MM.1S (cell line): ENCODE measurements at regions not wholly inside any gene's neighbourhood (a gene's known extent, or its start where the extent isn't known, plus 50 kb on each side); places are given as distances from the start of the nearest gene placed in this dataset.

ENCODE experiments used
- EZH2 ChIP-seq: fragments of 300-600 bp; sonication (generic); optimal IDR thresholded peaks from 2 replicates; pipeline ENCODE3; 2017; ENCODE audit warnings: low read depth, mild to moderate bottlenecking, antibody characterized with exemption, low read length, mixed read lengths
- TF ChIP-seq, protein P1 (sequence below): fragments of 300-600 bp; sonication (generic); IDR thresholded peaks from 2 replicates; pipeline ENCODE4 v1.5.1; 2016; ENCODE audit warnings: antibody characterized with exemption, low read length, mixed read lengths

DNA sequence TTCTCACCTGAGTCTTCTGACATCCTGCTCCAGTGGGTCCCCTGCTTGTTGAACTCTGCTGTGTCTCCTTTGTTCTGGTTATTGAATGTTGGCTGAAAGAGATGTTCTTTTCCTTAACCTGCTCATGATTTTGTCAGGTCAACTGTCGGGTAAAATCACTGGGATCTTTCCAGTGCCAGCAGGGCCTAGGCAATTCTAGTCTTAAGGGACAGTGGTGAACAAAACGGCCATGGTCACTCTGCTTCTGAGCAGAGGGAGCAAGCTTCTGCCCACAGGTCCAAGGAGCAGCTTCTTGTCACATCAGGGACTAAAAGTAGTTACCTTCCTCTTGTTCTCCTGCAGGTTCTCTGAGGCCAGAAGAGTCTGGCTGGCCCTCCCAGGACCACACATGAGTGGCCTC lies 65.6 kb downstream of the SEC61B start:
- TF ChIP-seq, protein P1, sequence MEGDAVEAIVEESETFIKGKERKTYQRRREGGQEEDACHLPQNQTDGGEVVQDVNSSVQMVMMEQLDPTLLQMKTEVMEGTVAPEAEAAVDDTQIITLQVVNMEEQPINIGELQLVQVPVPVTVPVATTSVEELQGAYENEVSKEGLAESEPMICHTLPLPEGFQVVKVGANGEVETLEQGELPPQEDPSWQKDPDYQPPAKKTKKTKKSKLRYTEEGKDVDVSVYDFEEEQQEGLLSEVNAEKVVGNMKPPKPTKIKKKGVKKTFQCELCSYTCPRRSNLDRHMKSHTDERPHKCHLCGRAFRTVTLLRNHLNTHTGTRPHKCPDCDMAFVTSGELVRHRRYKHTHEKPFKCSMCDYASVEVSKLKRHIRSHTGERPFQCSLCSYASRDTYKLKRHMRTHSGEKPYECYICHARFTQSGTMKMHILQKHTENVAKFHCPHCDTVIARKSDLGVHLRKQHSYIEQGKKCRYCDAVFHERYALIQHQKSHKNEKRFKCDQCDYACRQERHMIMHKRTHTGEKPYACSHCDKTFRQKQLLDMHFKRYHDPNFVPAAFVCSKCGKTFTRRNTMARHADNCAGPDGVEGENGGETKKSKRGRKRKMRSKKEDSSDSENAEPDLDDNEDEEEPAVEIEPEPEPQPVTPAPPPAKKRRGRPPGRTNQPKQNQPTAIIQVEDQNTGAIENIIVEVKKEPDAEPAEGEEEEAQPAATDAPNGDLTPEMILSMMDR: no peak
- TF ChIP-seq EZH2: no peak
